NCI-H187 (cell line): ENCODE measurements at regions not wholly inside any gene's neighbourhood (a gene's known extent, or its start where the extent isn't known, plus 50 kb on each side); places are given as distances from the start of the nearest gene placed in this dataset.
"Not testable (repeated sequence)": the region's sequence is repeated elsewhere in the genome, so short reads cannot be mapped to it uniquely, and the experiment has no call there.

ENCODE experiments used
- DNase-seq, 2 experiments: peaks; one replicate each; lab custom pipeline; 2025; lab: John Stamatoyannopoulos, UW

DNA sequence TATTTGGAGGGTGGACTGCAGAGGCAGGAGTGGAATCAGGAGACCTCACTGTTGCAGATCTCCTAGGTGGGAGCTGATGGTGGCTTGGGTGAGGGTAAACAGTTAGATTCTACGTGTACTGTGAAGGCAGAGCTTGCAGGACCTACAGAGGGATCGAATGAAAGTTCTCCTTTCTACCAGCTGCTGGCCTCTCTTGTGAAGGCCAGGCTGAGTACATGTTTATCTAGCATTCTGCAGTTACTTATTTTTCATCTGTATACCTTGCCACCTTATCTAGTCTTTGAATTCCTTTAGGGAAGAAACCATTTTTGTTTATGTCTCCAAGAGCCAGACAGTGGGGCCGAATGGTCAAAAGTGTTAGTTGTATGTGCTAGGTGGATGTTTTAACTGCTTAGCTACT is 57.6 kb downstream of the PTTG1 start:
- DNase-seq: no peak

- DNase-seq: no peak
Measured at GRCh38 chr5:160479926-160480325, 58.3 kb downstream of the PTTG1 start.

DNA sequence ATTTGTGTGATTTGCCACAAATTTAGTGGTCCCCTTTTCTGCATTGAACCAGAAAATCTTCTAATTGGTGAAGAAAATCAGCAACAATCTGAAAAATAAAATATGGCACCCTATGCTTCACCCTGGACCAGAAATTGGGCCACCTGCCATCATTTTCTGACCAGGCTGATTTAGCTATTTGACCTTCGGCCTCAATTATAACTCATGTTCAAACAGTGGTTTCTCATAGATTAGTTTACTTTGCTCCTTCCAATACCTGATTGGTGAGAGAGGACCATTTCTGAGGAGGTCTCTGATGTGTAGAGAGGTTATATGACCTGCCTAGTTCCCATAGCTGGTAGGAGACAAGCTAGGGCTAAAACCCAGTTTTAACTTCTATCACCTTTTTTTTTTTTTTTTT is 59.0 kb downstream of the PTTG1 start:
- no peak for DNase-seq

DNA sequence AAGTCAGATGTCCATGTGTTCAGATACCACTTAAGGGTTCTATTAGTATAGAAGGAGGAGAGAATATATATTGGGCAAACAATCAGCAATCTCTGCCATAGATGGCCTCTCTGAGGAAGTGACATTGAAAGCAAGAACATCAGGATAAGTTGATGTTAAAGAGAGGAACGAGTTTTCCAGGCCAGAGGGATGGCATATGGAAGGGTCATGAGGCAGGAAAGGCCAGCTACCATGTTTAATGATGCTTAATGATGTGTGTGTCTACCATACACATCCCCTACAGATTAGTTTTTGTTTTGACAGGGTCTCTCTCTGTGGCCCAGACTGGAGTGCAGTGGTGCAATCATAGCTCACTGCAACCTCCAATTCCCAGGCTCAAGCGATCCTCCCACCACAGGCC is 63.0 kb downstream of the PTTG1 start:
- no peak for DNase-seq

DNA sequence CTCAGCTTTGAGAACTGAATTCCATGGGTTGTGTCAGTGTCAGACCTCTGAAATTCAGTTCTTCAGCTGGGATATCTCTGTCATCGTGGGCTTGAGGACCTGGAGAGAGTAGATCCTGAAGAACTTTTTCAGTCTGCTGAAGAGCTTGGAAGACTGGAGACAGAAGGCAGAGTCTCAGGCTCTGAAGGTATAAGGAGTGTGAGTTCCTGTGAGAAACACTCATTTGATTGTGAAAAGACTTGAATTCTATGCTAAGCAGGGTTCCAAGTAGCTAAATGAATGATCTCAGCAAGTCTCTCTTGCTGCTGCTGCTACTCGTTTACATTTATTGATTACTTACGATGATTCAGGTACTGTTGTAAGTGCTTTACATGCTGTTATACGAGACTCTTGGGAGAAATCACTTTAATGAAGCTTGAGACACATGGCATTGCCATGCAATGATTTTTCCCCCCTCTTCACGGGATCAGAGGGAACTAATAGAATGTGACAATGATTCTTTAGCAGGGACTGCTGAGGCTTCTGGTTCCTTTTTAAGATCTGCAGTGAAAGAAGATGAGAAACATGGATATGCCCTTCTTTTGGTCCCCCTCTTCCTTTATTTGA is 63.8 kb downstream of the PTTG1 start:
- no peak for DNase-seq

DNA sequence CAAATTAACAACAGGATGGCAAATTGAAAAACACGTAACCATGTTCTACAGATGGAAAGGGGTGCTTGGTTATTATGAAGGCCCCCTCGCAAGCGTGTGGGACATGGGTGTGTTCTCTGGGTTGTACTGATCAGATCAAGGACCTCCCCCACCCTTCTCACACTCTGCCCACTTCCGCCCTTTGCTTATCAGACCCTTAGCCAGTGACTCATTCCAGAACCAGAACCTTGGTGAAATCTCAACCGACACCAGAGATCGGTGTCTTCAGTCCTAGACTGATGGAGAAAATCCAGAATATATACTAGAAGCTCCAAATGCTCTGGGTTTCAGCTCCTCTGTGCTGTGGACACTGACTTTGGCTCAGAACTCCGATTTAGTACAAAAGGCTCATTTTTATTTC is 64.9 kb downstream of the PTTG1 start:
- no peak for DNase-seq

- no peak for DNase-seq
Measured at GRCh38 chr5:160488394-160489325, 67.0 kb downstream of the PTTG1 start.

DNA sequence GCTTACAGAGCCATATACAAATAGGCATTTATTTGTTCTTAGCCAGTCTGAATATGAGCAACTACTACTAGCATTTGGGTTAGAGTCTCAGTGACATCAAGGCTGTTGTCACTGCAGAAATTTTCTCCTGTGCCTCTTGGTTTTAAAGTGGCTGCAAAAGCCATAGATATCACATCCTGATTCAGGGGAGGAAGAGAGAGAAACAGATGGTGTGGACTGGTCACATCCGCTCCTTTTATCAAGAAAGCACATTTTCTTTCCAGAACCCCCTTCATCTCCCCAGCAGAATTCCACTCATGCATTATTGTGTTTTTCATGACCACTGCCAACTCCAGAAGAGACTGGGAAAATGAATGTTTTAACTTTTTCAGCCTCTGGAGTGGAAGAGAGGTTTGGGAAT is 69.8 kb downstream of the PTTG1 start:
- no peak for DNase-seq

DNA sequence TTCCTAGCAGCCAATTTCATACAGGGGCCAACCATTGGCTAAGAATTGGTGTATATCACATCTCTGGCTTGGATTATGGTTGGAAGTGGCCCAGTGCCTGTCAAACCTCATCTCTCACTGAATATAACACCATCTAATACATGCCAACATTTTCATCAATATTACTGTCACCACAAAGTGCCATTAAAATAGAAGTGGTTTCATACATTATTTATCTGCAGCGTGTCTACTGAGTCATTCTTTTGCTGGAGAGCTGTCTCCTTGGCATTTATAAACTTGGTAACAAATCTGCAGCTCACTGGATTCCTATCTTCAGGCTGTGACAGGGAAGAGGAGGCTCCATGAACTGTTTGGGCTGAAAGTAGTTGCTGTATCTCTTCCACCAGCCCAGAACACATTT is 70.9 kb downstream of the PTTG1 start:
- DNase-seq: no peak

GRCh38 chr5:160493806-160494338 is 72.2 kb downstream of the PTTG1 start:
- no peak for DNase-seq

DNA sequence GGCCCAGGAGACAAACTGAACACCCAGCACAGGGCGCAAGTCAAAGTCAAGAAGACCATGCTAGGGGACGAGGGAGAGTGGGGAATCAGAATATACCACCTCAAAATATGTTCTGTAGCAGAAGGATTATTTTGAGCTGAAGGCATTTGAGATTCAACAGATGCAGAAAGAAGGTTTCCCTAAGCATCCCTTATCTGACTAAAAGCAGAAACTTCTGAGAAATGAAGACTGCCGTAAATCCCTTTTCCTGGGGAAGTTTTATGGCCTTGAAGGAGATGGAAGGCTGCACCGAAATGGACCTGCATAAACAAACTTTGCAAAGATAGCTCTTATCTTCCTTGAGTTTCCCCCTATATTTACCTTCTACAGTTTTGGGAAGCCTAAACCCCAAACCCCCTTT is 72.8 kb downstream of the PTTG1 start:
- DNase-seq: no peak

DNA sequence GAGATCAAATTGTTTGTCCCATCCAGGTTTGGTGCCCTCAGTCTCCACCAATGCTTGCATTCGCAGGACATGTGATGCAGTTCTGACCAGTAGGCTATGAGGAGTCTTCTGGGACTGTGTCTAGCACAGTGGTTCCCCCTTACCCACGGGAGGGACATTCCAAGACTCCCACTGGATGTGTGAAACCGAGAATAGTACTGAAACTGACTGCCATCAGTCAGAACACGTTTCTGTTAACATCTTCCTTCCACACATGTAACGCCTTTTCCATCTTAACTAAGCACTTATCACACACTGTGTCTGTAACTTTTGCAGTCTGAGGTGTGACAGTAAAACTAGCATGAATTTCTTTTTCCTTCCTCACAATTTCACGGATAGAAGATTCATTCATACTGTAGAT is 74.7 kb downstream of the PTTG1 start:
- no peak for DNase-seq

DNA sequence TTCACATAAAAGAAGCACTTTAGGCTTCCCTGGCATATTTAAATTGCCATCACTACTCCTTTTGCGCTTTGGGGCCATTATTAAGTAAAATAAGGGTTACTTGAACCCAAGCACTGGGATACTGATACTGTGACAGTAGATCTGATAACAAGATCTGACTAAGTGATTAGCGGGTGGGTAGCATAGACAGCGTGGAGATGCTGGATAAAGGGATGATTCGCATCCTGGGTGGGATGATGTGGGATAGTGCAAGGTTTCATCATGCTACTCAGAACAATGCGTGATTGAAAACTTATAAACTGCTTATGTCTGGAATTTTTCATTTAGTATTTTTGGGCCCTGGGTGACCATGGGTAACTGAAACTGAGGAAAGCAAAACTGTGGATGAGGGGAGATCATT is 75.1 kb downstream of the PTTG1 start:
- DNase-seq: no peak

DNA sequence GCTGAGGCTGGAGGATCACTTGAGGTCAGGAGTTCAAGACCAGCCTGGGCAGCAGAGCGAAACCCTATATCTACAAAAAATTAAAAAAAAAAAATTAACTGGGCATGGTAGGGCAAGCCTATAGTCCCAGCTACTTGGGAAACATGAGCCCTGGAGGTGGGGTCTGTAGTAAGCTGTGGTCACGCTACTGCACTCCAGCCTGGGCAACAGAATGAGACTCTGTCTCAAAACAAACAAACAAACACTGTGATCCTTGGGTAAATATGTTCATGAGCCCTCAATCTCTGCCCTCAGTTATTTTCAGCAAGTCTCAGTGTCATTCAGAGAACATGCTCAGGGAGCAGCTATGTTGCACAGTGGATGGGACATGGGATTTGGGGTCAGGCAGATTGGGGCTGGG is 76.2 kb downstream of the PTTG1 start:
- DNase-seq: no peak

GRCh38 chr5:160498441-160499043 is 76.9 kb downstream of the PTTG1 start:
- DNase-seq: not testable (repeated sequence)

DNA sequence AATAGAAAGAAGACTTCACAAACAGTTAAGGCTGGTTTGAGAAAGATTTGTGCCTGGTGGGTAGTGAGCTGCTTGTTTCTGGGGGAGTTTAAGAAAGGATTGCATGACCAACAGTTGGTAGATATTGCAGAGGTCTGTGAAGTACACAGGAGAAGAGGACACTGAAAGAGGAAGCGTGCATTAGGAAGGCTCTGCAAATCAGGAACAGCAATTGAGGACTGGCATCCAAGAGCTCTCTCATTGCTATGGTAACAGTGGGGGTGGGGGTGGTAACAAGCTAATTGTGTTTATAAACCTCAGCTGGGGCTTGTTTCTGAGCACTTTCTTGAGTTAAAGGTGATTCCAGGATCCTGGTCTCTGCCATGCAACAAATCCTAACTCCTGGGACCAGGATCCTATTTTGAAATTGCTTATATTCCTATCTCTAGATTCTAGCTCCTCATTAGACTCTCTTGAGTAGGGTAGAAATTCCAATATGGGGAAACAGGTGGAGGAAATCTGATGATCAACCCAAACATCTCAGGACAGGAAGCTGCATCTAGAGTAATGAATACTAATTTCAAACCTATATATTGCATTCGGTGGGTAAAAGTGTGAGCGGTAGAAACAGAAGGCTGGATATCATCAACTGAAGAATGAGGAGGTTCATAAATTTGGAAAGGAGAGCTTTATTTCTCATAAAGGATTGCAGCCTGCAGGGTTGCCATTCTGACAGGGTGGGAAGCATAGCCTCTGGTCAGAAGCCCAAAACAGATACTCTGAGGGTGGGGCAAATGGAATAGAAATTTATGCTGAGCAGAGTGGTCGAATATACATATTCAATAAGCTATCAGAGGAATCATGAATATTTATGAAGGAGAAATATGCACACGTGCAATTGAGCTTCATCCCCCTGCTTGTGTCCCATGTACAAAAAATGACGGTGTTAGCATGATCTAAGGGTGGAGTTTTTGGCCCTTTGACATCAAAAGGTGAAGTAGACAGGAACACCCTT is 79.4 kb downstream of the PTTG1 start:
- DNase-seq: no peak

DNA sequence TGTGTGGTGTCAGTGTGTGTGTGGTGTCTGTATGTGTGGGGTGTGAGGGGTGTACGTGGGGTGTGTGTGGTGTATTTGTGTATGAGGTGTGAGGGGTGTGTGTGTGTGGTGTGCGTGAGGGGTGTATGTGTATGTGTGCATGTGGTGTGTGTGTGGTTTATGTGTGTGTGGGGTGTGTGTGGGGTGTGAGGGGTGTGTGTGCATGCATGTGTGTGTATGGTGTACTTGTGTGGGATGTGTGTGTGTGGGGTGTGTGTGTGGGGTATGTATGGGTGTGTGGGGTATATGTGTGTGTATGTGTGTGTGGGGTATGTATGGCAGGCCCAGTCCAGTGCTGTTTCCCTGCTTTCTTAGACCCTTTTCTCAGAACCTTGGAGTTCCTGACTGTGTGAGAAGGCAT is 83.3 kb downstream of the PTTG1 start:
- no peak for DNase-seq

- DNase-seq: no peak
Measured at GRCh38 chr5:160506006-160507004, 84.7 kb downstream of the PTTG1 start.

GRCh38 chr5:160507221-160507721 is 85.6 kb downstream of the PTTG1 start:
- no peak for DNase-seq

DNA sequence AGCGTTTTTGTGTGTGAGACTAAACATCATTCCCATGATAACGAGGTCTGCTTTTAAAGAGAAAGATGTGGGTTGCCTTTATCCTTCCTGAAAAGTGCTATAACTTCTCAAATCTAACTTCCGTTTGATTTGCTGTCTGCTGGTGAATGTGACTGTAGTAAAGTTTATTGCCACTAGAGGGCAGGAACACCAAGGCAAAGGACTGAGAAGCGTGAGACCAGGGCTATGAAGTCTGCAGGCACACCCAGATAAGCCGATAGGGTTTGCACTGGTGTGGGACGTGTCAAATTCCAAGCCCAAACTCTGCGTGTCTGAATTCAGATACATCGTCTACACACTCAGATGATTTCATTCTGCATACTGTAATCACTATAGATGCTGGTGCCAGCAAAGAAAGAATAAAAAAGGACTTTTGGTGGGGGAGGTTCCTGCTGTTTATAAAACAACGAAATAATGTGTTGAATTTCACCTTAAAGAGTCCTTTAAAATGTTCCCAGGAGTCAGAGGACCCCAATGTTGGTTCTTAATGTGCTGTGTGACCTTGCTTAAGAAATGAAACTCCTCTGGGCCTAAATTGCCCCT is 87.2 kb downstream of the PTTG1 start:
- DNase-seq: peak; percentile 43 to 59
